SK-N-SH (cell line): ENCODE measurements at regions not wholly inside any gene's neighbourhood (a gene's known extent, or its start where the extent isn't known, plus 50 kb on each side); places are given as distances from the start of the nearest gene placed in this dataset.

Experiments used
- CTCF ChIA-PET: fragments of 300-600, 350-600 bp; formaldehyde crosslinking; extraction: SDS; loops from one replicate; lab custom pipeline; 2021; lab: Yijun Ruan, JAX
- POLR2A ChIA-PET: fragments of 350-600 bp; sonication (Branson Sonifier 250); formaldehyde crosslinking; extraction: SDS; loops from one replicate; lab custom pipeline; 2020; ENCODE audit warnings: antibody characterized with exemption, inconsistent platforms; lab: Yijun Ruan, JAX
- DNase-seq: peaks from one replicate; pipeline ENCODE4 v3.0.0; 2012
- H2AFZ ChIP-seq: fragments of 200-600 bp; sonication (generic); 2 replicates; pipeline ENCODE4 v1.8.1; 2016; ENCODE audit warnings: antibody characterized with exemption, mild to moderate bottlenecking, low read depth
- H3F3A ChIP-seq: fragments of 200-600 bp; sonication (generic); replicated peaks from 2 replicates; pipeline ENCODE3; 2016; ENCODE audit warnings: antibody characterized with exemption, mild to moderate bottlenecking; ENCODE audit not compliant: insufficient read depth
- H3K27ac ChIP-seq, 2 experiments: fragments of 200-500 bp in 1 of 2; fragments of 200-600 bp in 1 of 2; sonication (Bioruptor generic) in 1 of 2; sonication (generic), shearing (Covaris generic) in 1 of 2; 2 replicates each; pipeline versions ENCODE4 v1.5.1 to v1.6.1; 2014 to 2016; ENCODE audit warnings: low read depth in 2 of 2, inconsistent platforms in 1 of 2, low read length in 1 of 2, mild to moderate bottlenecking in 1 of 2, mixed read lengths in 1 of 2
- H3K27me3 ChIP-seq: fragments of 200-600 bp; sonication (generic), shearing (Covaris generic); 2 replicates; pipeline ENCODE4 v1.6.1; 2016; ENCODE audit warnings: mixed run types; ENCODE audit not compliant: insufficient read depth
- H3K36me3 ChIP-seq, 2 experiments: fragments of 200-500 bp in 1 of 2; fragments of 200-600 bp in 1 of 2; sonication (Bioruptor generic) in 1 of 2; sonication (generic) in 1 of 2; replicated peaks in 1 of 2; 2 replicates each; pipeline versions ENCODE3 to v1.5.1; 2014 to 2016; ENCODE audit warnings: low read length in 1 of 2, mild to moderate bottlenecking in 1 of 2; ENCODE audit not compliant: insufficient read depth in 2 of 2, control insufficient read depth in 1 of 2
- H3K4me1 ChIP-seq, 2 experiments: fragments of 200-500 bp in 1 of 2; fragments of 200-600 bp in 1 of 2; sonication (Bioruptor generic) in 1 of 2; sonication (generic), shearing (Covaris generic) in 1 of 2; 2 replicates each; pipeline versions ENCODE4 v1.5.1 to v1.6.1; 2014 to 2016; ENCODE audit warnings: low read depth in 1 of 2, low read length in 1 of 2, mixed run types in 1 of 2; ENCODE audit not compliant: insufficient read depth in 2 of 2, control insufficient read depth in 1 of 2
- H3K4me2 ChIP-seq: fragments of 200-600 bp; sonication (generic), shearing (Covaris generic); 2 replicates; pipeline ENCODE4 v1.6.1; 2017; ENCODE audit warnings: mixed run types
- H3K4me3 ChIP-seq, 2 experiments: fragments of 200-500 bp in 1 of 2; fragments of 200-600 bp in 1 of 2; sonication (Bioruptor generic) in 1 of 2; sonication (generic), shearing (Covaris generic) in 1 of 2; 2 replicates each; pipeline versions ENCODE4 v1.5.1 to v1.8.1; 2014 to 2016; ENCODE audit warnings: low read depth in 2 of 2, inconsistent platforms in 1 of 2, low read length in 1 of 2, mild to moderate bottlenecking in 1 of 2, mixed read lengths in 1 of 2, moderate library complexity in 1 of 2
- H3K79me2 ChIP-seq: fragments of 200-600 bp; sonication (generic); 2 replicates; pipeline ENCODE4 v1.8.1; 2017; ENCODE audit warnings: mild to moderate bottlenecking; ENCODE audit not compliant: insufficient read depth
- H3K9ac ChIP-seq: fragments of 200-600 bp; sonication (generic); 2 replicates; pipeline ENCODE4 v1.6.1; 2017; ENCODE audit warnings: mixed run types
- H3K9me2 ChIP-seq: fragments of 200-600 bp; sonication (generic); 2 replicates; pipeline ENCODE4 v1.6.1; 2017; ENCODE audit warnings: mixed run types
- H3K9me3 ChIP-seq: fragments of 200-600 bp; sonication (generic); 2 replicates; pipeline ENCODE4 v1.6.1; 2017; ENCODE audit warnings: mixed run types, mild to moderate bottlenecking, moderate library complexity
- H4K20me1 ChIP-seq: fragments of 200-600 bp; sonication (generic); 2 replicates; pipeline ENCODE4 v1.6.1; 2017; ENCODE audit warnings: mild to moderate bottlenecking, mixed run types; ENCODE audit not compliant: insufficient read depth
- CHD2 ChIP-seq: fragments of 150-350 bp; IDR thresholded peaks from 2 replicates; pipeline ENCODE4 v1.6.1; 2018; ENCODE audit warnings: low read length; ENCODE audit not compliant: partially characterized antibody
- CTCF ChIP-seq: fragments of 200-600 bp; sonication (generic); IDR thresholded peaks from 2 replicates; pipeline ENCODE4 v1.6.1; 2017; ENCODE audit warnings: antibody characterized with exemption, mild to moderate bottlenecking, moderate library complexity
- EP300 ChIP-seq, 2 experiments: IDR thresholded peaks; 2 replicates each; pipeline versions ENCODE4 v1.4.0 to v1.6.1; 2012; ENCODE audit warnings: borderline replicate concordance in 1 of 2, low read depth in 1 of 2, low read length in 1 of 2
- EZH2phosphoT487 ChIP-seq: fragments of 200-600 bp; sonication (generic); IDR thresholded peaks from 2 replicates; pipeline ENCODE4 v1.6.1; 2017; ENCODE audit warnings: low read depth, mixed run types, mild to moderate bottlenecking, antibody characterized with exemption, moderate library complexity, borderline replicate concordance
- FOXJ3 ChIP-seq: sonication (generic); formaldehyde crosslinking; IDR thresholded peaks from 2 replicates; pipeline ENCODE4 v1.5.1; 2020; ENCODE audit warnings: mild to moderate bottlenecking, missing genetic modification reagents
- FOXM1 ChIP-seq: IDR thresholded peaks from 2 replicates; pipeline ENCODE4 v1.4.0; 2012; ENCODE audit warnings: low read depth, mild to moderate bottlenecking
- GATA2 ChIP-seq: sonication (generic); formaldehyde crosslinking; IDR thresholded peaks from 2 replicates; pipeline ENCODE4 v1.5.0; 2020; ENCODE audit warnings: mild to moderate bottlenecking, missing genetic modification reagents
- JUND ChIP-seq: IDR thresholded peaks from 2 replicates; pipeline ENCODE4 v1.4.0; 2012
- MEF2A ChIP-seq: IDR thresholded peaks from 2 replicates; pipeline ENCODE4 v1.4.0; 2012; ENCODE audit warnings: low read depth, borderline replicate concordance
- MXI1 ChIP-seq: IDR thresholded peaks from 2 replicates; pipeline ENCODE4 v1.6.1; 2012; ENCODE audit warnings: mild to moderate bottlenecking, low read depth, low read length, improper control_type of control experiment
- REST ChIP-seq: IDR thresholded peaks from 2 replicates; pipeline ENCODE4 v1.6.1; 2012; ENCODE audit warnings: mild to moderate bottlenecking, low read depth, low read length, moderate library complexity
- RFX5 ChIP-seq: IDR thresholded peaks from 2 replicates; pipeline ENCODE4 v1.6.1; 2012; ENCODE audit warnings: mild to moderate bottlenecking, improper control_type of control experiment, low read length
- RXRA ChIP-seq: IDR thresholded peaks from 2 replicates; pipeline ENCODE4 v1.4.0; 2012; ENCODE audit warnings: low read depth, mild to moderate bottlenecking, borderline replicate concordance
- SIN3A ChIP-seq: IDR thresholded peaks from 2 replicates; pipeline ENCODE4 v1.6.1; 2012; ENCODE audit warnings: low read depth, mild to moderate bottlenecking, low read length, moderate library complexity, borderline replicate concordance
- SMC3 ChIP-seq: IDR thresholded peaks from 2 replicates; pipeline ENCODE4 v1.6.1; 2012; ENCODE audit warnings: low read depth, low read length, improper control_type of control experiment
- USF2 ChIP-seq: fragments of 150-350 bp; IDR thresholded peaks from 2 replicates; pipeline ENCODE4 v1.6.1; 2017; ENCODE audit warnings: antibody characterized with exemption, low read length, low read depth, borderline replicate concordance
- YY1 ChIP-seq: IDR thresholded peaks from 2 replicates; pipeline ENCODE4 v1.4.0; 2012; ENCODE audit warnings: low read depth, mild to moderate bottlenecking
- WGBS: methylation state at CpG from one replicate; pipeline ENCODE4 v1.1.6; 2017; ENCODE audit warnings: low lambda C conversion rate; 5-methylcytosine and 5-hydroxymethylcytosine counted together

- Histone ChIP-seq H3K27me3 (no peaks in the 10 kb centered on the region), H3K9me2 (0 out of 2 replicates have a peak, but pooled peaks cover 2% of the 10 kb centered on the region), H3K9ac (no peak overlapping the region), H2AFZ (no peak overlapping the region), H3K4me3 (no peak overlapping the region), H3K79me2 (no peaks in the 10 kb centered on the region), H3K36me3 (no peaks in the 10 kb centered on the region), H3K4me1 (no peaks in the 10 kb centered on the region), H4K20me1 (no peaks in the 10 kb centered on the region), H3K9me3 (no peaks in the 10 kb centered on the region), H3F3A (no peaks in the 10 kb centered on the region), H3K4me2 (no peak overlapping the region), H3K27ac (no peak overlapping the region)
- CTCF ChIA-PET, result no interaction called here
- DNase-seq, result no peak
- TF ChIP-seq CTCF (no peak), SIN3A (no peak), GATA2 (CRISPR knock-in tag) (no peak), EP300 (IDR thresholded peaks at IDR 0.05; ENCODE audit: borderline replicate concordance in 1 of 2, low read depth in 1 of 2, low read length in 1 of 2) (no peak), MXI1 (no peak), JUND (no peak), FOXM1 (no peak), USF2 (no peak), EZH2phosphoT487 (no peak), MEF2A (no peak), CHD2 (no peak), FOXJ3 (no peak), RFX5 (no peak), SMC3 (no peak), REST (no peak), RXRA (no peak), YY1 (no peak)
- WGBS, result 2% methylated on average over 6 of the region's 6 CpGs
- POLR2A ChIA-PET, result no interaction called here
These were observed 557.2 kb upstream of the ISX start for GRCh38 chr22:34508797-34509196.
